GM12878 (cell line): ENCODE measurements at regions not wholly inside any gene's neighbourhood (a gene's known extent, or its start where the extent isn't known, plus 50 kb on each side); places are given as distances from the start of the nearest gene placed in this dataset.

Experiments
- BHLHE40 ChIP-seq, 2 experiments: fragments of 450-650 bp in 1 of 2; IDR thresholded peaks; 2 replicates each; pipeline ENCODE4 v1.6.1; 2011 to 2017; ENCODE audit warnings: low read depth in 2 of 2, borderline replicate concordance in 1 of 2, improper control_type of control experiment in 1 of 2, low read length in 1 of 2, mild to moderate bottlenecking in 1 of 2
- BRCA1 ChIP-seq: IDR thresholded peaks from 2 replicates; pipeline ENCODE4 v1.6.1; 2011; ENCODE audit warnings: low read depth, low read length, improper control_type of control experiment
- EP300 ChIP-seq, 2 experiments: fragments of 150-350 bp in 1 of 2; IDR thresholded peaks; 2 replicates each; pipeline ENCODE4 v1.6.1; 2011 to 2012; ENCODE audit warnings: low read depth in 2 of 2, low read length in 2 of 2, borderline replicate concordance in 1 of 2, improper control_type of control experiment in 1 of 2, inconsistent platforms in 1 of 2; ENCODE audit not compliant: control insufficient read depth in 1 of 2
- ESRRA ChIP-seq: IDR thresholded peaks from 2 replicates; pipeline ENCODE4 v1.6.1; 2012; ENCODE audit warnings: mild to moderate bottlenecking, low read length, improper control_type of control experiment
- IKZF1 ChIP-seq: fragments of 450-650 bp; conservative IDR thresholded peaks from 2 replicates; pipeline ENCODE4 v1.6.1; 2017; ENCODE audit warnings: antibody characterized with exemption, mild to moderate bottlenecking
- JUNB ChIP-seq: IDR thresholded peaks from 2 replicates; pipeline ENCODE4 v1.6.1; 2016; ENCODE audit warnings: antibody characterized with exemption, mild to moderate bottlenecking
- MTA3 ChIP-seq: IDR thresholded peaks from 2 replicates; pipeline ENCODE4 v1.6.1; 2012; ENCODE audit warnings: low read length, inconsistent platforms, borderline replicate concordance
- NR2C1 ChIP-seq: fragments of 450-650 bp; IDR thresholded peaks from 2 replicates; pipeline ENCODE4 v1.6.1; 2017; ENCODE audit warnings: antibody characterized with exemption, mild to moderate bottlenecking, moderate library complexity
- POLR2AphosphoS5 ChIP-seq: IDR thresholded peaks from 2 replicates; pipeline ENCODE4 v1.6.1; 2011; ENCODE audit warnings: mild to moderate bottlenecking, low read length, inconsistent platforms
- RAD21 ChIP-seq: IDR thresholded peaks from 2 replicates; pipeline ENCODE4 v1.6.1; 2011; ENCODE audit warnings: mild to moderate bottlenecking, low read depth, low read length, moderate library complexity; ENCODE audit not compliant: insufficient read depth
- RB1 ChIP-seq: fragments of 450-650 bp; formaldehyde crosslinking; IDR thresholded peaks from 2 replicates; pipeline ENCODE4 v1.6.1; 2017; ENCODE audit warnings: mild to moderate bottlenecking, borderline replicate concordance
- SMARCA5 ChIP-seq: fragments of 450-650 bp; IDR thresholded peaks from 2 replicates; pipeline ENCODE4 v1.6.1; 2017; ENCODE audit warnings: mild to moderate bottlenecking
- SPI1 ChIP-seq: IDR thresholded peaks from 2 replicates; pipeline ENCODE4 v1.6.1; 2011; ENCODE audit warnings: low read depth, mild to moderate bottlenecking, low read length, moderate library complexity, borderline replicate concordance; ENCODE audit not compliant: insufficient read depth
- ZBED1 ChIP-seq: IDR thresholded peaks from 2 replicates; pipeline ENCODE4 v1.6.1; 2016; ENCODE audit warnings: borderline replicate concordance
- TF ChIP-seq, protein P1 (sequence below): fragments of 450-650 bp; IDR thresholded peaks from 2 replicates; pipeline ENCODE4 v1.6.1; 2017; ENCODE audit warnings: mild to moderate bottlenecking, moderate library complexity
- TF ChIP-seq, protein P2 (sequence below): fragments of 450-650 bp; IDR thresholded peaks from 2 replicates; pipeline ENCODE4 v1.6.1; 2017; ENCODE audit warnings: mild to moderate bottlenecking, moderate library complexity
- TF ChIP-seq, protein P3 (sequence below), 3 experiments: IDR thresholded peaks in 2 of 3; conservative IDR thresholded peaks in 1 of 3; 2 replicates each; pipeline ENCODE4 v1.5.1; 2011; ENCODE audit warnings: low read depth in 3 of 3, low read length in 3 of 3, mild to moderate bottlenecking in 3 of 3, control low read depth in 2 of 3, moderate library complexity in 2 of 3, inconsistent platforms in 1 of 3, mixed read lengths in 1 of 3; ENCODE audit not compliant: control insufficient read depth in 2 of 3, insufficient read depth in 1 of 3; ENCODE audit errors: extremely low read depth in 1 of 3
- TF ChIP-seq, protein P4 (sequence below): IDR thresholded peaks from 2 replicates; pipeline ENCODE4 v1.6.1; 2011; ENCODE audit warnings: low read depth, low read length, improper control_type of control experiment, borderline replicate concordance

DNA sequence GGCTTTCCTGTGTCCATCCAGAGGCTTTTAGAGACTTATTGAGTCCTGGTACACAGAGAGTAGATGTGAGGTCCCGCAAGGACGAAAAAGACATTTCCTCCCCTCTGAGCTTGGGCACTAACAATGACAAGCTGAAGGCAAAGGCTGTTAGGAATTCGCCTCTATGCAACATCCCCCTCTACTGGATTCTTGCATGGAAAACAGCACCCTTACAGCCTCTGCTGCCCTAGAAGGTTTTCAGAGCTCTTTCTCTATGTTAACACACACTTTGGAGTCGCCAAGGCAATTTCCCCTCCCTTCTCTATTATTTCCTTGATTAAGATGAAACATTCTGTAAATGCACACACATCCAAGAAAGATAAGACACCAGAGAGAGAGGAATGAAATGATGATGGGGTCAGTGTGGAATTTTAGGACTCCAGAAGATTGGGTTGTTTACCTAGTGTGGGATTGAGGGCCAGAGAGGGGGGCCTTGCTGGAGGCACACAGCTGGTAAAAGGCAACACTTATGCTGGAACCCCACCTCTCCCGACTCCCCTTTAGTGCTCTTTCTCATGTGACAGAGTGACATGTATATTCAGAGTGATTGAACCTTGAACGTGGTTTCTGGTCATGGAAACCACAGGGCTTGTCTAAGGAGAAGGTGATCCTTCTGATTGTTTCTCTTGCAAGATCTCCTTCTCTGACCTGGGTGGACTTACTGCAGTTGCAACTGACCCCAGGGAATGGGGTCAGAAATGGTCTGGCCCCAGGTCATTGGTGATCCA, 300.7 kb downstream of the CLIC5 start (continued):
- peak; percentile 29 for TF ChIP-seq IKZF1
- no peak for TF ChIP-seq POLR2AphosphoS5
- TF ChIP-seq ZBED1: no peak
- TF ChIP-seq, protein P1, sequence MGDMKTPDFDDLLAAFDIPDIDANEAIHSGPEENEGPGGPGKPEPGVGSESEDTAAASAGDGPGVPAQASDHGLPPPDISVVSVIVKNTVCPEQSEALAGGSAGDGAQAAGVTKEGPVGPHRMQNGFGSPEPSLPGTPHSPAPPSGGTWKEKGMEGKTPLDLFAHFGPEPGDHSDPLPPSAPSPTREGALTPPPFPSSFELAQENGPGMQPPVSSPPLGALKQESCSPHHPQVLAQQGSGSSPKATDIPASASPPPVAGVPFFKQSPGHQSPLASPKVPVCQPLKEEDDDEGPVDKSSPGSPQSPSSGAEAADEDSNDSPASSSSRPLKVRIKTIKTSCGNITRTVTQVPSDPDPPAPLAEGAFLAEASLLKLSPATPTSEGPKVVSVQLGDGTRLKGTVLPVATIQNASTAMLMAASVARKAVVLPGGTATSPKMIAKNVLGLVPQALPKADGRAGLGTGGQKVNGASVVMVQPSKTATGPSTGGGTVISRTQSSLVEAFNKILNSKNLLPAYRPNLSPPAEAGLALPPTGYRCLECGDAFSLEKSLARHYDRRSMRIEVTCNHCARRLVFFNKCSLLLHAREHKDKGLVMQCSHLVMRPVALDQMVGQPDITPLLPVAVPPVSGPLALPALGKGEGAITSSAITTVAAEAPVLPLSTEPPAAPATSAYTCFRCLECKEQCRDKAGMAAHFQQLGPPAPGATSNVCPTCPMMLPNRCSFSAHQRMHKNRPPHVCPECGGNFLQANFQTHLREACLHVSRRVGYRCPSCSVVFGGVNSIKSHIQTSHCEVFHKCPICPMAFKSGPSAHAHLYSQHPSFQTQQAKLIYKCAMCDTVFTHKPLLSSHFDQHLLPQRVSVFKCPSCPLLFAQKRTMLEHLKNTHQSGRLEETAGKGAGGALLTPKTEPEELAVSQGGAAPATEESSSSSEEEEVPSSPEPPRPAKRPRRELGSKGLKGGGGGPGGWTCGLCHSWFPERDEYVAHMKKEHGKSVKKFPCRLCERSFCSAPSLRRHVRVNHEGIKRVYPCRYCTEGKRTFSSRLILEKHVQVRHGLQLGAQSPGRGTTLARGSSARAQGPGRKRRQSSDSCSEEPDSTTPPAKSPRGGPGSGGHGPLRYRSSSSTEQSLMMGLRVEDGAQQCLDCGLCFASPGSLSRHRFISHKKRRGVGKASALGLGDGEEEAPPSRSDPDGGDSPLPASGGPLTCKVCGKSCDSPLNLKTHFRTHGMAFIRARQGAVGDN: no peak
- TF ChIP-seq JUNB: no peak
- TF ChIP-seq SPI1: 0 out of 2 replicates have a peak, but pooled peaks have one; percentile 5
- TF ChIP-seq RB1: no peak
- TF ChIP-seq, protein P2, sequence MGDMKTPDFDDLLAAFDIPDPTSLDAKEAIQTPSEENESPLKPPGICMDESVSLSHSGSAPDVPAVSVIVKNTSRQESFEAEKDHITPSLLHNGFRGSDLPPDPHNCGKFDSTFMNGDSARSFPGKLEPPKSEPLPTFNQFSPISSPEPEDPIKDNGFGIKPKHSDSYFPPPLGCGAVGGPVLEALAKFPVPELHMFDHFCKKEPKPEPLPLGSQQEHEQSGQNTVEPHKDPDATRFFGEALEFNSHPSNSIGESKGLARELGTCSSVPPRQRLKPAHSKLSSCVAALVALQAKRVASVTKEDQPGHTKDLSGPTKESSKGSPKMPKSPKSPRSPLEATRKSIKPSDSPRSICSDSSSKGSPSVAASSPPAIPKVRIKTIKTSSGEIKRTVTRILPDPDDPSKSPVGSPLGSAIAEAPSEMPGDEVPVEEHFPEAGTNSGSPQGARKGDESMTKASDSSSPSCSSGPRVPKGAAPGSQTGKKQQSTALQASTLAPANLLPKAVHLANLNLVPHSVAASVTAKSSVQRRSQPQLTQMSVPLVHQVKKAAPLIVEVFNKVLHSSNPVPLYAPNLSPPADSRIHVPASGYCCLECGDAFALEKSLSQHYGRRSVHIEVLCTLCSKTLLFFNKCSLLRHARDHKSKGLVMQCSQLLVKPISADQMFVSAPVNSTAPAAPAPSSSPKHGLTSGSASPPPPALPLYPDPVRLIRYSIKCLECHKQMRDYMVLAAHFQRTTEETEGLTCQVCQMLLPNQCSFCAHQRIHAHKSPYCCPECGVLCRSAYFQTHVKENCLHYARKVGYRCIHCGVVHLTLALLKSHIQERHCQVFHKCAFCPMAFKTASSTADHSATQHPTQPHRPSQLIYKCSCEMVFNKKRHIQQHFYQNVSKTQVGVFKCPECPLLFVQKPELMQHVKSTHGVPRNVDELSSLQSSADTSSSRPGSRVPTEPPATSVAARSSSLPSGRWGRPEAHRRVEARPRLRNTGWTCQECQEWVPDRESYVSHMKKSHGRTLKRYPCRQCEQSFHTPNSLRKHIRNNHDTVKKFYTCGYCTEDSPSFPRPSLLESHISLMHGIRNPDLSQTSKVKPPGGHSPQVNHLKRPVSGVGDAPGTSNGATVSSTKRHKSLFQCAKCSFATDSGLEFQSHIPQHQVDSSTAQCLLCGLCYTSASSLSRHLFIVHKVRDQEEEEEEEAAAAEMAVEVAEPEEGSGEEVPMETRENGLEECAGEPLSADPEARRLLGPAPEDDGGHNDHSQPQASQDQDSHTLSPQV: 0 out of 2 replicates have a peak, but pooled peaks have one; percentile 46
- TF ChIP-seq, protein P3, sequence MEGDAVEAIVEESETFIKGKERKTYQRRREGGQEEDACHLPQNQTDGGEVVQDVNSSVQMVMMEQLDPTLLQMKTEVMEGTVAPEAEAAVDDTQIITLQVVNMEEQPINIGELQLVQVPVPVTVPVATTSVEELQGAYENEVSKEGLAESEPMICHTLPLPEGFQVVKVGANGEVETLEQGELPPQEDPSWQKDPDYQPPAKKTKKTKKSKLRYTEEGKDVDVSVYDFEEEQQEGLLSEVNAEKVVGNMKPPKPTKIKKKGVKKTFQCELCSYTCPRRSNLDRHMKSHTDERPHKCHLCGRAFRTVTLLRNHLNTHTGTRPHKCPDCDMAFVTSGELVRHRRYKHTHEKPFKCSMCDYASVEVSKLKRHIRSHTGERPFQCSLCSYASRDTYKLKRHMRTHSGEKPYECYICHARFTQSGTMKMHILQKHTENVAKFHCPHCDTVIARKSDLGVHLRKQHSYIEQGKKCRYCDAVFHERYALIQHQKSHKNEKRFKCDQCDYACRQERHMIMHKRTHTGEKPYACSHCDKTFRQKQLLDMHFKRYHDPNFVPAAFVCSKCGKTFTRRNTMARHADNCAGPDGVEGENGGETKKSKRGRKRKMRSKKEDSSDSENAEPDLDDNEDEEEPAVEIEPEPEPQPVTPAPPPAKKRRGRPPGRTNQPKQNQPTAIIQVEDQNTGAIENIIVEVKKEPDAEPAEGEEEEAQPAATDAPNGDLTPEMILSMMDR (IDR thresholded peaks at IDR 0.05 in 2 of 3, conservative IDR thresholded peaks at IDR 0.05 in 1 of 3; ENCODE audit: control insufficient read depth in 2 of 3, extremely low read depth in 1 of 3, insufficient read depth in 1 of 3, low read depth in 3 of 3, low read length in 3 of 3): peak; percentile 61 to 89 (median 75)
- TF ChIP-seq BHLHE40 (IDR thresholded peaks at IDR 0.05; ENCODE audit: borderline replicate concordance in 1 of 2, low read depth in 2 of 2, low read length in 1 of 2): peak in 1 of 2 experiments; percentile 13; a peak in 1 of 4 replicates
- TF ChIP-seq ESRRA: no peak
- no peak for TF ChIP-seq NR2C1
- no peak for TF ChIP-seq BRCA1
- TF ChIP-seq SMARCA5: peak; percentile 38; the same call in 1 of the 2 replicates
- TF ChIP-seq MTA3: no peak
- peak; percentile 93 for TF ChIP-seq RAD21
- TF ChIP-seq, protein P4, sequence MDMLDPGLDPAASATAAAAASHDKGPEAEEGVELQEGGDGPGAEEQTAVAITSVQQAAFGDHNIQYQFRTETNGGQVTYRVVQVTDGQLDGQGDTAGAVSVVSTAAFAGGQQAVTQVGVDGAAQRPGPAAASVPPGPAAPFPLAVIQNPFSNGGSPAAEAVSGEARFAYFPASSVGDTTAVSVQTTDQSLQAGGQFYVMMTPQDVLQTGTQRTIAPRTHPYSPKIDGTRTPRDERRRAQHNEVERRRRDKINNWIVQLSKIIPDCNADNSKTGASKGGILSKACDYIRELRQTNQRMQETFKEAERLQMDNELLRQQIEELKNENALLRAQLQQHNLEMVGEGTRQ: no peak
- TF ChIP-seq EP300 (IDR thresholded peaks at IDR 0.05; ENCODE audit: borderline replicate concordance in 1 of 2, control insufficient read depth in 1 of 2, low read depth in 2 of 2, low read length in 2 of 2): no peak
